Endothelial cell of umbilical vein (primary cell): ENCODE measurements at regions not wholly inside any gene's neighbourhood (a gene's known extent, or its start where the extent isn't known, plus 50 kb on each side); places are given as distances from the start of the nearest gene placed in this dataset.
A peak's percentile ranks its signal among the peaks of the same experiment; 100 is the strongest.

Experiments used
- BruUV-seq: library from RNA; stranded (reverse); fragments of 400-500 nt; replicated peaks from 2 replicates; lab custom pipeline; 2021; lab: Mats Ljungman, UMichigan
- CTCF ChIA-PET: fragments of 300-600, 350-600 bp; sonication (Branson Sonifier 250); formaldehyde crosslinking; loops from one replicate; lab custom pipeline; 2021; ENCODE audit warnings: antibody characterized with exemption, inconsistent platforms; lab: Charles Lee
- POLR2A ChIA-PET: fragments of 300-600, 350-600 bp; sonication (Branson Sonifier 250); formaldehyde crosslinking; loops from one replicate; lab custom pipeline; 2021; ENCODE audit warnings: antibody characterized with exemption, inconsistent platforms; lab: Charles Lee
- DNase-seq: peaks from one replicate; pipeline ENCODE4 v3.0.0-alpha.2; 2011; ENCODE audit warnings: low read depth, low spot score
- FAIRE-seq: peaks from 2 replicates; lab custom pipeline; 2011; peaks lifted over from hg19 to GRCh38; lab: Jason Lieb, UNC
- H2AFZ ChIP-seq: 2 replicates; pipeline ENCODE4 v1.6.0; 2012; ENCODE audit warnings: low read depth, low read length, control low read depth, inconsistent platforms
- H3K27ac ChIP-seq: 2 replicates; pipeline ENCODE4 v1.5.1; 2011; ENCODE audit warnings: low read depth, mild to moderate bottlenecking, control low read depth, low read length, moderate library complexity; ENCODE audit not compliant: insufficient read depth
- H3K27me3 ChIP-seq, 2 experiments: 2 replicates each; pipeline versions ENCODE4 v1.6.0 to v1.6.1; 2011; ENCODE audit warnings: low read length in 2 of 2, mixed read lengths in 1 of 2; ENCODE audit not compliant: control insufficient read depth in 2 of 2, insufficient read depth in 2 of 2
- H3K36me3 ChIP-seq, 2 experiments: 2 replicates in 1 of 2; 3 replicates in 1 of 2; pipeline ENCODE4 v1.5.1; 2011; ENCODE audit warnings: low read length in 2 of 2, mild to moderate bottlenecking in 1 of 2, moderate library complexity in 1 of 2; ENCODE audit not compliant: control insufficient read depth in 2 of 2, insufficient read depth in 2 of 2; ENCODE audit errors: extremely low read depth in 1 of 2
- H3K4me1 ChIP-seq: 3 replicates; pipeline ENCODE4 v1.5.1; 2011; ENCODE audit warnings: mild to moderate bottlenecking, low read length; ENCODE audit not compliant: control insufficient read depth, insufficient read depth; ENCODE audit errors: extremely low read depth
- H3K4me2 ChIP-seq: 2 replicates; pipeline ENCODE4 v1.6.1; 2011; ENCODE audit warnings: low read length, control low read depth, mixed read lengths; ENCODE audit not compliant: insufficient read depth
- H3K4me3 ChIP-seq, 3 experiments: fragments of 200-600 bp in 1 of 3; sonication (generic), shearing (Covaris generic) in 1 of 3; replicated peaks in 1 of 3; 2 replicates each; pipeline ENCODE4 v1.5.1; 2011 to 2016; ENCODE audit warnings: control low read depth in 3 of 3, low read length in 3 of 3, mild to moderate bottlenecking in 2 of 3, inconsistent platforms in 1 of 3, low read depth in 1 of 3, moderate library complexity in 1 of 3; ENCODE audit not compliant: insufficient read depth in 1 of 3
- H3K79me2 ChIP-seq: 2 replicates; pipeline ENCODE4 v1.6.0; 2012; ENCODE audit warnings: low read length, inconsistent platforms; ENCODE audit not compliant: control insufficient read depth, insufficient read depth
- H3K9ac ChIP-seq: replicated peaks from 2 replicates; pipeline ENCODE3; 2011; ENCODE audit warnings: low read length, control low read depth; ENCODE audit not compliant: insufficient read depth; ENCODE audit errors: extremely low read depth
- H3K9me1 ChIP-seq: replicated peaks from 3 replicates; pipeline ENCODE4 v1.6.0; 2011; ENCODE audit warnings: mild to moderate bottlenecking, low read length; ENCODE audit not compliant: control insufficient read depth, insufficient read depth; ENCODE audit errors: extremely low read depth
- H3K9me3 ChIP-seq: replicated peaks from 2 replicates; pipeline ENCODE4 v1.5.1; 2012; ENCODE audit warnings: low read length, inconsistent platforms; ENCODE audit not compliant: control insufficient read depth, insufficient read depth
- H4K20me1 ChIP-seq: replicated peaks from 2 replicates; pipeline ENCODE3; 2011; ENCODE audit warnings: mild to moderate bottlenecking, low read length; ENCODE audit not compliant: control insufficient read depth, insufficient read depth; ENCODE audit errors: extremely low read depth
- EZH2 ChIP-seq: IDR thresholded peaks from 2 replicates; pipeline ENCODE4 v1.6.1; 2012; ENCODE audit warnings: borderline replicate concordance, low read depth, mild to moderate bottlenecking, moderate library complexity, low read length, inconsistent platforms; ENCODE audit not compliant: severe bottlenecking
- FOS ChIP-seq: IDR thresholded peaks from 2 replicates; pipeline ENCODE4 v1.6.1; 2011; ENCODE audit warnings: mild to moderate bottlenecking, low read length, moderate library complexity, borderline replicate concordance; ENCODE audit not compliant: insufficient read depth
- GATA2 ChIP-seq: IDR thresholded peaks from 2 replicates; pipeline ENCODE4 v1.7.0; 2011; ENCODE audit warnings: low read depth, mild to moderate bottlenecking, moderate library complexity, mixed read lengths, low read length; ENCODE audit not compliant: insufficient read length, insufficient read depth
- JUN ChIP-seq: IDR thresholded peaks from 2 replicates; pipeline ENCODE4 v1.6.1; 2011; ENCODE audit warnings: borderline replicate concordance, low read depth; ENCODE audit not compliant: insufficient read length, insufficient read depth
- MYC ChIP-seq: IDR thresholded peaks from one replicate; pipeline ENCODE4 v1.6.1; 2011; ENCODE audit warnings: mild to moderate bottlenecking, low read depth, low read length
- POLR2A ChIP-seq: IDR thresholded peaks from 2 replicates; pipeline ENCODE4 v1.6.1; 2012; ENCODE audit warnings: low read depth, mild to moderate bottlenecking, control low read depth, low read length
- POLR2AphosphoS5 ChIP-seq: IDR thresholded peaks from 2 replicates; pipeline ENCODE4 v1.6.1; 2012; ENCODE audit warnings: low read depth, mild to moderate bottlenecking, control low read depth, low read length, moderate library complexity; ENCODE audit not compliant: insufficient read depth
- dilution Hi-C: fragments of 300-500 bp; cut with MboI; formaldehyde crosslinking; loops from one replicate; pipeline ENCODE4 v1.15.0; 2019; ENCODE audit warnings: low sequenced_read_pairs; ENCODE audit not compliant: extremely low pct_ligation_motif_present
- intact Hi-C: fragments of 100-400 bp; cut with micrococcal nuclease; formaldehyde crosslinking; loops from one replicate; pipeline ENCODE4 v1.10.0; 2022
- TF ChIP-seq, protein P1 (sequence below): IDR thresholded peaks from 2 replicates; pipeline ENCODE4 v1.6.1; 2011; ENCODE audit not compliant: insufficient read depth, insufficient read length
- TF ChIP-seq, protein P2 (sequence below), 2 donors: IDR thresholded peaks; 1 replicate in 1 of 2; 2 replicates in 1 of 2; pipeline ENCODE4 v1.5.1; 2011; ENCODE audit warnings: low read length in 2 of 2, mild to moderate bottlenecking in 2 of 2, moderate library complexity in 2 of 2, control low read depth in 1 of 2, inconsistent platforms in 1 of 2, low read depth in 1 of 2; ENCODE audit not compliant: insufficient read depth in 1 of 2; ENCODE audit errors: extremely low read depth in 1 of 2

DNA sequence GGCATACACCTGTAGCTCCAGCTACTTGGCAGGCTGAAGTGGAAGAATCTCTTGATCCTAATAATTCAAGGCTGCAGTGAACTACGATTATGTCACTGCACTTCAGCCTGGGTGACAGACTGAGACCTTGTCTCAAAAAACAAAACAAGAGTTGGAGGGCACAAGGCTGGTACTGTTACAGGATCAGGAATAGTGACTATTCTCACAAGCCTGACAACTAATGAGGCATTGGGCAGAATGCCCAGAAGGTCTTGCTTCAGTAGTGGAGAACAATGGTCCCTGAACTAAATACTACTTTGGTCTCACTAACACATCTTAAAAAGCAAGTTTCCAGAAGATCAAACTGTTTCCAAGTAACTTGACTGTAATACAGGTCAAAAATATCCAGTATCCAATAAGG, 182.9 kb upstream of the RFX3 start:
- CTCF ChIA-PET, result no interaction called here
- Histone ChIP-seq H3K4me3 (no peak overlapping the region), H3K9me1 (no peaks in the 10 kb centered on the region), H4K20me1 (no peaks in the 10 kb centered on the region), H3K27ac (no peak overlapping the region), H3K79me2 (no peaks in the 10 kb centered on the region), H3K9me3 (no peaks in the 10 kb centered on the region), H3K4me1 (no peaks in the 10 kb centered on the region), H3K27me3 (peaks cover 0 to 3% of the 10 kb centered on the region in 2 experiments), H2AFZ (no peak overlapping the region), H3K9ac (no peak overlapping the region), H3K36me3 (no peaks in the 10 kb centered on the region), H3K4me2 (no peak overlapping the region)
- FAIRE-seq, result no peak
- dilution Hi-C loops, result no loop called here
- intact Hi-C loops, result no loop called here
- BruUV-seq, result no TSS peak
- TF ChIP-seq GATA2 (no peak), JUN (no peak), EZH2 (no peak), MYC (no peak), FOS (no peak), POLR2A (no peak), POLR2AphosphoS5 (no peak)
- TF ChIP-seq, protein P1, sequence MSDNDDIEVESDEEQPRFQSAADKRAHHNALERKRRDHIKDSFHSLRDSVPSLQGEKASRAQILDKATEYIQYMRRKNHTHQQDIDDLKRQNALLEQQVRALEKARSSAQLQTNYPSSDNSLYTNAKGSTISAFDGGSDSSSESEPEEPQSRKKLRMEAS, result no peak
- TF ChIP-seq, protein P2, sequence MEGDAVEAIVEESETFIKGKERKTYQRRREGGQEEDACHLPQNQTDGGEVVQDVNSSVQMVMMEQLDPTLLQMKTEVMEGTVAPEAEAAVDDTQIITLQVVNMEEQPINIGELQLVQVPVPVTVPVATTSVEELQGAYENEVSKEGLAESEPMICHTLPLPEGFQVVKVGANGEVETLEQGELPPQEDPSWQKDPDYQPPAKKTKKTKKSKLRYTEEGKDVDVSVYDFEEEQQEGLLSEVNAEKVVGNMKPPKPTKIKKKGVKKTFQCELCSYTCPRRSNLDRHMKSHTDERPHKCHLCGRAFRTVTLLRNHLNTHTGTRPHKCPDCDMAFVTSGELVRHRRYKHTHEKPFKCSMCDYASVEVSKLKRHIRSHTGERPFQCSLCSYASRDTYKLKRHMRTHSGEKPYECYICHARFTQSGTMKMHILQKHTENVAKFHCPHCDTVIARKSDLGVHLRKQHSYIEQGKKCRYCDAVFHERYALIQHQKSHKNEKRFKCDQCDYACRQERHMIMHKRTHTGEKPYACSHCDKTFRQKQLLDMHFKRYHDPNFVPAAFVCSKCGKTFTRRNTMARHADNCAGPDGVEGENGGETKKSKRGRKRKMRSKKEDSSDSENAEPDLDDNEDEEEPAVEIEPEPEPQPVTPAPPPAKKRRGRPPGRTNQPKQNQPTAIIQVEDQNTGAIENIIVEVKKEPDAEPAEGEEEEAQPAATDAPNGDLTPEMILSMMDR (IDR thresholded peaks at IDR 0.05; ENCODE audit: extremely low read depth in 1 of 2, insufficient read depth in 1 of 2, low read depth in 1 of 2, low read length in 2 of 2), result no peak
- peak; percentile 21 for DNase-seq
- POLR2A ChIA-PET, result interaction anchor here (0.6 kb wide), 1 partner anchor 17 kb away, joined by 3 read pairs; no protein-coding TSS in a partner anchor
